Neural progenitor cell (in vitro differentiated cells): ENCODE measurements at regions not wholly inside any gene's neighbourhood (a gene's known extent, or its start where the extent isn't known, plus 50 kb on each side); places are given as distances from the start of the nearest gene placed in this dataset.

Experiments
- EZH2 ChIP-seq: fragments of 200-600 bp; sonication (generic); IDR thresholded peaks from 2 replicates; pipeline ENCODE4 v1.6.1; 2017; ENCODE audit warnings: antibody characterized with exemption, mild to moderate bottlenecking, moderate library complexity
- TF ChIP-seq, protein P1 (sequence below): fragments of 200-600 bp; sonication (generic); IDR thresholded peaks from 2 replicates; pipeline ENCODE4 v1.5.1; 2017; ENCODE audit warnings: antibody characterized with exemption, mild to moderate bottlenecking

DNA sequence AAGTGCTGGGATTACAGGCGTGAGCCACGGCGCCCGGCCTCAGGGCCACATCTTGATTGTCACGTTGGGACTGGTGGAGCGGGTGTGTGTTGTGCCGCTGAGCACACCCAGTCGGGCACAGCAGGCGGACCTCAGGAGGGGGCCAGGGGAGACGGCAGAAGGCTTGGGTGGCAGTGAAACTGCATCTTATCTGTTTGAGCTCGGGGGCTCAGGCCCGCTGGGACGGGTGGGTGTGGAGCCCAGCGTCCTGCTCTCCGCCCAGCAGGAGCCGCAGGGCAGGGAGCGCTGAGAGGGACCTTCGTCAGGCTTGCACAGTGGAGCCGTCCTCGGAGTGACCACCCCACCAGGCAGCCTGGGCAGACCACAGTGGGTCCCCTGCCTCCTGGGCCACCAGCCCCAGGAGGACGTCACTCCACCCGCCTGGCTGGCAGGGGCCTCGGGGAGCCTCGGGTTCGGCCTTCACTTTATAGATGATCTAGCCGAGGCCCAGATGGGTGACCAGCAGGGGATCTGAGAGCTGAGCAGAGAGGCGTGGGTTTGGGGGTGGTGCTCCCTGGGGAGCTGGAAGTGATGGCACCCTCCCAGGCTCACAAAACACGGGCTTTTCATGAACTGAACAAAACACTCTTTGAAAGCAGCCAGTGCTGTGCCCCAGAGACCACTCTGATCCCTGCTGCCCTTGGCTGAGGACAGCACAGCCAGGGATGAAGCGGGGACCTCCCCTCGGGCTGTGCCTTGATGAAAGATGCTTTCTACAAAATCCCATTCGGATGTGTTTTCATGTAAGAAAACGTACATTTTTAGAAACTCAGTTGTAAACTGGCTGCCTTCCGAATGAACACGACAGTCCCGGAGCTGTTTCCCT is 181.1 kb downstream of the SEC14L1 start:
- TF ChIP-seq, protein P1, sequence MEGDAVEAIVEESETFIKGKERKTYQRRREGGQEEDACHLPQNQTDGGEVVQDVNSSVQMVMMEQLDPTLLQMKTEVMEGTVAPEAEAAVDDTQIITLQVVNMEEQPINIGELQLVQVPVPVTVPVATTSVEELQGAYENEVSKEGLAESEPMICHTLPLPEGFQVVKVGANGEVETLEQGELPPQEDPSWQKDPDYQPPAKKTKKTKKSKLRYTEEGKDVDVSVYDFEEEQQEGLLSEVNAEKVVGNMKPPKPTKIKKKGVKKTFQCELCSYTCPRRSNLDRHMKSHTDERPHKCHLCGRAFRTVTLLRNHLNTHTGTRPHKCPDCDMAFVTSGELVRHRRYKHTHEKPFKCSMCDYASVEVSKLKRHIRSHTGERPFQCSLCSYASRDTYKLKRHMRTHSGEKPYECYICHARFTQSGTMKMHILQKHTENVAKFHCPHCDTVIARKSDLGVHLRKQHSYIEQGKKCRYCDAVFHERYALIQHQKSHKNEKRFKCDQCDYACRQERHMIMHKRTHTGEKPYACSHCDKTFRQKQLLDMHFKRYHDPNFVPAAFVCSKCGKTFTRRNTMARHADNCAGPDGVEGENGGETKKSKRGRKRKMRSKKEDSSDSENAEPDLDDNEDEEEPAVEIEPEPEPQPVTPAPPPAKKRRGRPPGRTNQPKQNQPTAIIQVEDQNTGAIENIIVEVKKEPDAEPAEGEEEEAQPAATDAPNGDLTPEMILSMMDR = no peak
- TF ChIP-seq EZH2 = no peak
